Activated effector memory CD4-positive, alpha-beta T cell treated with Interleukin-2 at 50 U/mL for 16 hours (primary cell): ENCODE measurements at regions not wholly inside any gene's neighbourhood (a gene's known extent, or its start where the extent isn't known, plus 50 kb on each side); places are given as distances from the start of the nearest gene placed in this dataset.
"Not testable (repeated sequence)": the region's sequence is repeated elsewhere in the genome, so short reads cannot be mapped to it uniquely, and the experiment has no call there.

Source experiments
- DNase-seq: peaks from one replicate; pipeline ENCODE4 v3.0.0-alpha.2; 2020

GRCh38 chr3:71994203-71994602 lies 209.3 kb upstream of the PROK2 start:
- no peak for DNase-seq

DNA sequence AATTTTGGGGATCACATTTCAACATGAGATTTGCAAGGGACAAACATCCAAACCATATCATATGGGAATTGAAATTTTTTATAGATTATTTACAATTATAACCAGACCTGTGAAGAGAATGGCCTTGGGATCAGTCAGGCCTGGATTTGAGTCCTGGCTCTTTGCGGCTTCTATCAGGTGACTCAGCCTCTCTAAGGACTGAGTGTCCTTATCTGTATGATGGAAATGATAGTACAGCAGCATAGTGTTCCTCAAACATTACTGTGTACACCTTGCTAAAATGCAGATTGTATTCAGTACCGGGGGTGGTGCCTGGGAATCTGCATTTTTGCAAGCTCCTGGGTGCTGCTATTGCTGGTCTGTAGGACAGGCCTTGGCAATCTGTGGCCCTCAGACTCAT lies 206.7 kb upstream of the PROK2 start:
- no peak for DNase-seq

GRCh38 chr3:71991046-71991445 lies 206.1 kb upstream of the PROK2 start:
- DNase-seq = no peak

- no peak for DNase-seq
Observed at GRCh38 chr3:71990545-71990944, 205.6 kb upstream of the PROK2 start.

GRCh38 chr3:71989165-71989564 lies 204.2 kb upstream of the PROK2 start:
- no peak for DNase-seq

- DNase-seq = no peak
Observed at GRCh38 chr3:71987828-71988227, 202.9 kb upstream of the PROK2 start.

GRCh38 chr3:71987089-71987735 lies 202.3 kb upstream of the PROK2 start:
- no peak for DNase-seq

DNA sequence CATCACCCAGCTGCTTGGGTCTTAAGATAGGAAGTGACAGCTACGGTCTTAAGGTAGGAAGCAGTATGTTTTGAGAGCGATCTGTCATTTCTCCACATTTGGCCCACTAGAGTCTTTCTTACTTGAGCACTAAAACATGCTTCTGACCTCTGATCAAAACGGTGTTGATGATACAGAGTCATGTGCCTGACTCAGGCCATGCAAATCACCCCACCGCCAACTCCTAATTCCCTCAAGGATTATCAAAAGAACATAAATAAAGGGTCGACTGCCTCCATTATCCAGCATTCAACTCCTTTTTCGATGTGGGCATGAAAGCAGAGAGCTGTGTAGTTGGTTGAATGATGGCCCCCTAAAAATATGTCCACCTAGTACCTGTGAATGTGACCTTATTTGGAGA lies 201.7 kb upstream of the PROK2 start:
- DNase-seq = no peak

DNA sequence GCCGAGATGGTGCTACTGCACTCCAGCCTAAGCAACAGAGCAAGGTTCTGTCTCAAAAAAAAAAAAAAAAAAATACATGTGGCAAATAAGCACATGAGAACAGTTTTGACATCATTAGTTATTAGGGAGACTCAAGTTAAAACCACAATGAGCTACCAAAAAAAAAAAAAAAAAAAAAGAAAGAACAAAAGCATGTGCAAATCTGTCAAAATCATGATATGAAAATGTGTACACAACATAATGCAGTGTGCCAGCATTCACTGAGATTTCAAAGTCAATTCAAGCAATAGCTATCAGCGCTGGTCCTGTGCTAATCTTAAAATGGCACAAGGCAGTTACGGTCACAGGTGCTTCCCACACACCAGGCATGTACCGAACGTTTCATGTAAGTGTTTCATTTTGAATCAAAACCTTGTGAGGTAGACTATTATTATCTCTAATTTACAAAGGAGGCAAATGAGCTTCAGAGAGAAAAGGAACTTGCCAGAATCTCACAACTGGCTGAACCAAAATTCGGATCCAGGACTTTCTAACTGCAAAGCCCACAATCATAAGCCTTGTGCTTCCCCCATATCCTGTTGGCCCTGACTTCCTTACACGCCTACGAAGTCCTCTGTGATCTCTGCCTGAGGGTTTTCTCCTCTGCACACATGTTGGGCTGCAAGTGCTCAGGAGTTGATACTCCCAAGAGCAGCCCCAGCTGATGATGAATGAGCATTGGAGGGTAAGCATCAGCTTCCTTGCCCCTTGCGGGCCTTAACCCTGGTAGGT lies 200.1 kb upstream of the PROK2 start:
- DNase-seq = no peak

GRCh38 chr3:71983694-71984093 lies 198.7 kb upstream of the PROK2 start:
- DNase-seq = no peak

- not testable (repeated sequence) for DNase-seq
Observed at GRCh38 chr3:71982506-71983258, 197.7 kb upstream of the PROK2 start.

GRCh38 chr3:71979175-71979574 lies 194.2 kb upstream of the PROK2 start:
- no peak for DNase-seq

DNA sequence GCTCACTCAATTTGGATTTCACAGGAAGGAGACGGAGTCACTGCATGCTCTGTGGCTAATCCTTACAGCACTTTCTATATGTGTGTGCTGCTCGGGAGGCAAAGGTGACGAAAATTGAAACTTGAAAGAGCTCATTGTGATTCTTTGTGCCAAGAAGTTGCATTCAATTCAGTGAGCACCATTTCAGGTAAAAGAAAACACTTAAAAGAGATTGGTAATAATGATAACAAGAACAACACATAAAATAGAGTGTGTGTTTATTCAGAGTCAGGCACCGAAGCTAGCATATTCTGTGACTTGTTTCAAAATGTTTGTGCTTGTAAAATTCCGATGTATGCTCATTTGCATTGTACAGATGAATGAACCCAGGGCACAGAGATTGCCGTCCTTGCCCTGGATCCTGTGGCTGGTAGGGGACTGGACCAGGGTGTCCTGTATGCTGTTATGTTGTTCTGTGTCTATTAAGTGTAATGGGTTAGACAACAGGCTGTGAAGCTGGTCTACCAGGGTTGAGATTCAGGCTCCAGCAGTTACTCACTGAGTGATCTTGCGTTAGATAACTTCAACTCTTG lies 193.3 kb upstream of the PROK2 start:
- no peak for DNase-seq

GRCh38 chr3:71977525-71977924 lies 192.6 kb upstream of the PROK2 start:
- no peak for DNase-seq

GRCh38 chr3:71975573-71975972 lies 190.6 kb upstream of the PROK2 start:
- no peak for DNase-seq

GRCh38 chr3:71974786-71975185 lies 189.8 kb upstream of the PROK2 start:
- DNase-seq = no peak

GRCh38 chr3:71973274-71974030 lies 188.5 kb upstream of the PROK2 start:
- no peak for DNase-seq

GRCh38 chr3:71972031-71972430 lies 187.1 kb upstream of the PROK2 start:
- no peak for DNase-seq

- DNase-seq = no peak
Observed at GRCh38 chr3:71968544-71968943, 183.6 kb upstream of the PROK2 start.

- DNase-seq = no peak
Observed at GRCh38 chr3:71966185-71966584, 181.2 kb upstream of the PROK2 start.

DNA sequence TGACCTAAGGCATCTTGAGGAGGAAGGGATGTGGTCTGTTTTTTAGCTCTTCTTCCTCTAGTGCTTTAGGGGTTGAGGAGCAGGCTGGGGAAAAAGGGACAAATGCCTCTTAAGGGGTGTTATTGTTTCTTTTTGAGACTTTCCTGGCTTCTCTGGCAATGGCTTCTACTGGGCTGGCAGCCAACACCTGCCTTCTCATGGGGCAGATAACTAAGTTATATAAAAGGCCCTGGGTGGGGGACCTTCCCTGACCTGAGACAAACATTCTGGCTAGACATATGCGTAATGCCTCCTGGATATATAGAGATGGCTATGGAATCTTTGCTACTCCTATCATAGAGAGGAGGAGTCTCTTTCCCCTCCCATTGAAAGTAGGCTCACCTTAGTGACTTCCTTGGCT lies 179.2 kb upstream of the PROK2 start:
- no peak for DNase-seq

- no peak for DNase-seq
Observed at GRCh38 chr3:71962561-71963240, 177.8 kb upstream of the PROK2 start.
